Endodermal cell (in vitro differentiated cells): ENCODE measurements at regions not wholly inside any gene's neighbourhood (a gene's known extent, or its start where the extent isn't known, plus 50 kb on each side); places are given as distances from the start of the nearest gene placed in this dataset.

ENCODE experiments used
- DNase-seq: peaks from one replicate; pipeline ENCODE4 v3.0.0-alpha.2; 2017
- H3K27ac ChIP-seq: 2 replicates; pipeline ENCODE4 v1.5.1; 2013; ENCODE audit warnings: mild to moderate bottlenecking, low read depth, low read length, moderate library complexity
- H3K27me3 ChIP-seq: 2 replicates; pipeline ENCODE4 v1.6.1; 2013; ENCODE audit warnings: mild to moderate bottlenecking, low read length, moderate library complexity; ENCODE audit not compliant: insufficient read depth, control insufficient read depth, poor library complexity, severe bottlenecking
- H3K36me3 ChIP-seq: 2 replicates; pipeline ENCODE4 v1.7.0; 2013; ENCODE audit warnings: mild to moderate bottlenecking, low read length, moderate library complexity; ENCODE audit not compliant: control insufficient read depth, insufficient read depth
- H3K4me1 ChIP-seq: one replicate; pipeline ENCODE4 v1.7.0; 2013; ENCODE audit warnings: low read length; ENCODE audit not compliant: control insufficient read depth, insufficient read depth
- H3K4me3 ChIP-seq: 2 replicates; pipeline ENCODE4 v1.5.1; 2013; ENCODE audit warnings: mild to moderate bottlenecking, low read length, moderate library complexity
- H3K9ac ChIP-seq: 2 replicates; pipeline ENCODE4 v1.6.1; 2013; ENCODE audit warnings: mild to moderate bottlenecking, low read length, moderate library complexity; ENCODE audit not compliant: poor library complexity, severe bottlenecking; ENCODE audit errors: extremely low read depth
- H3K9me3 ChIP-seq: 2 replicates; pipeline ENCODE4 v1.6.1; 2013; ENCODE audit warnings: mild to moderate bottlenecking, low read length, moderate library complexity; ENCODE audit not compliant: control insufficient read depth
- H3K27ac Mint-ChIP-seq: 2 replicates; pipeline ENCODE4 v1.8.0; 2020; ENCODE audit warnings: mixed read lengths
- H3K27me3 Mint-ChIP-seq: 2 replicates; pipeline ENCODE4 v1.8.0; 2021; ENCODE audit warnings: mild to moderate bottlenecking, mixed read lengths; ENCODE audit not compliant: insufficient read depth
- H3K36me3 Mint-ChIP-seq: 2 replicates; pipeline ENCODE4 v1.8.0; 2020; ENCODE audit warnings: low read depth, mixed read lengths
- H3K4me1 Mint-ChIP-seq: 2 replicates; pipeline ENCODE4 v1.8.0; 2020; ENCODE audit warnings: mixed read lengths
- H3K4me3 Mint-ChIP-seq: 2 replicates; pipeline ENCODE4 v1.8.0; 2020; ENCODE audit warnings: mild to moderate bottlenecking, moderate library complexity, mixed read lengths
- H3K9me3 Mint-ChIP-seq: 2 replicates; pipeline ENCODE4 v1.8.0; 2020; ENCODE audit warnings: mild to moderate bottlenecking, mixed read lengths
- CTCF ChIP-seq: fragments of 200-600 bp; sonication (generic); conservative IDR thresholded peaks from 2 replicates; pipeline ENCODE4 v1.5.0; 2021; ENCODE audit warnings: antibody characterized with exemption, mild to moderate bottlenecking
- WGBS, 2 experiments: methylation state at CpG; one replicate each; pipeline versions ENCODE4 v1.1.5 to v1.1.7; 2013; ENCODE audit warnings: missing lambda C conversion rate in 2 of 2, mixed read lengths in 1 of 2; ENCODE audit not compliant: insufficient coverage in 1 of 2, insufficient read length in 1 of 2; 5-methylcytosine and 5-hydroxymethylcytosine counted together

DNA sequence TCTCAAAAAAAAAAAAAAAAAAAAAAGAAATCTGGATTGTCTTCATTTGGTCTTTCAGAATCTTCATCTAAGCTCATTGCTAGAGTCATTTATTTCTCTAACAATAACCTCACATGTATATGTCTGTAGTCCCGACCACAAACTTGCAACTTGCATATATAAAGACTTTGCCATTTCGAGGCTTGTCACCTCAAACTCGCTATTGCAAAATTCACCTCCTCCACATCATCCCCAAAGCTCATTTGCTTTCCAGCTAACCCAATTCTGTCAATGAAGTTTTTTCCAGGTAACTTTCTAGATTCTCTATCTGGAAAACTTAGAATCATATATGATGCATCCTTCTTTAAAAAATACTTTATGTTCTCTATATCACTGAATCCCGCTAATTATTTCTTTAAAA lies 393.2 kb upstream of the ATXN7L3B start:
- no peaks in the 10 kb centered on the region for H3K9me3 ChIP-seq

GRCh38 chr12:74145328-74145727 lies 392.3 kb upstream of the ATXN7L3B start:
- no peaks in the 10 kb centered on the region for H3K36me3 Mint-ChIP-seq
- H3K9ac ChIP-seq: no peak overlapping the region
- no peaks in the 10 kb centered on the region for H3K27me3 ChIP-seq
- H3K9me3 Mint-ChIP-seq: no peaks in the 10 kb centered on the region
- H3K4me3 ChIP-seq: no peak overlapping the region
- no peak overlapping the region for H3K27ac ChIP-seq
- no peak for TF ChIP-seq CTCF
- no peaks in the 10 kb centered on the region for H3K9me3 ChIP-seq
- peaks cover 1% of the 10 kb centered on the region for H3K27me3 Mint-ChIP-seq
- H3K36me3 ChIP-seq: no peaks in the 10 kb centered on the region
- WGBS, 2 experiments: 80% methylated on average over 1 of the region's 1 CpG; no CpG with 5 or more reads in 1 of the 2 experiments
- no peak overlapping the region for H3K27ac Mint-ChIP-seq
- no peak overlapping the region for H3K4me3 Mint-ChIP-seq
- H3K4me1 ChIP-seq: no peaks in the 10 kb centered on the region
- DNase-seq: no peak
- peaks cover 5% of the 10 kb centered on the region for H3K4me1 Mint-ChIP-seq

More for the DNA sequence above, 393.2 kb upstream of the ATXN7L3B start:
- Mint-ChIP-seq H3K4me1 (peaks cover 5% of the 10 kb centered on the region), H3K27ac (no peak overlapping the region), H3K9me3 (no peaks in the 10 kb centered on the region), H3K27me3 (peaks cover 1% of the 10 kb centered on the region), H3K4me3 (no peak overlapping the region), H3K36me3 (no peaks in the 10 kb centered on the region)
- Histone ChIP-seq H3K9ac (no peak overlapping the region), H3K27me3 (no peaks in the 10 kb centered on the region), H3K4me1 (no peaks in the 10 kb centered on the region), H3K4me3 (no peak overlapping the region), H3K36me3 (no peaks in the 10 kb centered on the region), H3K27ac (no peak overlapping the region)
- DNase-seq: no peak
- no peak for TF ChIP-seq CTCF
- 80 to 87% methylated on average over 1 to 4 of the region's 4 CpGs for WGBS, 2 experiments

GRCh38 chr12:74148849-74149248 lies 388.8 kb upstream of the ATXN7L3B start:
- H3K27me3 Mint-ChIP-seq: peaks cover 1% of the 10 kb centered on the region
- WGBS, 2 experiments: 91 to 100% methylated on average over 2 of the region's 2 CpGs
- H3K27ac Mint-ChIP-seq: no peak overlapping the region
- Histone ChIP-seq H3K9ac (no peak overlapping the region), H3K27me3 (no peaks in the 10 kb centered on the region), H3K4me1 (peaks cover 11% of the 10 kb centered on the region), H3K9me3 (no peaks in the 10 kb centered on the region), H3K27ac (no peak overlapping the region), H3K4me3 (no peak overlapping the region), H3K36me3 (no peaks in the 10 kb centered on the region)
- TF ChIP-seq CTCF: no peak
- H3K4me3 Mint-ChIP-seq: no peak overlapping the region
- H3K9me3 Mint-ChIP-seq: no peaks in the 10 kb centered on the region
- no peaks in the 10 kb centered on the region for H3K36me3 Mint-ChIP-seq
- H3K4me1 Mint-ChIP-seq: peaks cover 18% of the 10 kb centered on the region
- no peak for DNase-seq
